ENCODE measurements at regions not wholly inside any gene's neighbourhood (a gene's known extent, or its start where the extent isn't known, plus 50 kb on each side); places are given as distances from the start of the nearest gene placed in this dataset.

DNA sequence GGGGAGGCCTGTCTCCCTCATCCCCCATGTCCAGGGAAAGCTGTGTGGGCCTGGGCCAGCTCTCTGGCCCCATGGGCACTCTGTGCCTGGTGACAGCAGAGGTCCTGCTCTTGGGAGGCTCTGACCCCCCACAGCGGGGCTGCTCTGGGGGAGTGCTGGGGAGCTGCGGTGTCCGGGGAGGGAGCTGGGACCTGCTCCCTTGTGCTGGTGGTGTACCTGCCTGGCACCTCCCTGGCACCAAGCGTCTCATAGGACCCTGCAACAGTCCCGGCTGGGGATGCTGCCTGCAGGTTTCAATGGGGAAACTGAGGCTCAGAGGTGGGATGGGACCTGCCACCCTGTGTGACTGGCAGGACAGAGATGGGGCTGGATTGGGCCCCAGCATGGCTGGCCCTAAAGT is 111.3 kb downstream of the KIF26A start:
- Histone ChIP-seq H3K9me3 (replicated peaks in 1 of 2; ENCODE audit: control insufficient read depth in 1 of 2, insufficient read depth in 1 of 2, low read length in 2 of 2) (peaks cover 12 to 20% of the 10 kb centered on the region in 2 donors), H3K4me2 (replicated peaks; ENCODE audit: extremely low read depth, low read length, poor library complexity, severe bottlenecking) (no peak overlapping the region), H3K27ac (ENCODE audit: low read depth in 1 of 2, low read length in 2 of 2) (no peak overlapping the region), H3K4me3 (replicated peaks in 1 of 3; ENCODE audit: low read depth in 2 of 3, low read length in 3 of 3) (no peak overlapping the region), H3K4me1 (ENCODE audit: control insufficient read depth in 1 of 2, insufficient read depth in 2 of 2, low read length in 2 of 2) (no peaks in the 10 kb centered on the region), H4K20me1 (ENCODE audit: insufficient read depth, low read length) (no peaks in the 10 kb centered on the region), H3K9ac (ENCODE audit: insufficient read depth, low read length, poor library complexity, severe bottlenecking) (no peak overlapping the region), H3K79me2 (ENCODE audit: insufficient read depth, low read length) (no peaks in the 10 kb centered on the region), H3K27me3 (ENCODE audit: control insufficient read depth in 2 of 2, insufficient read depth in 2 of 2, low read length in 2 of 2) (no peaks in the 10 kb centered on the region), H3K36me3 (replicated peaks in 1 of 2; ENCODE audit: control insufficient read depth in 1 of 2, insufficient read depth in 2 of 2, low read length in 2 of 2) (no peaks in the 10 kb centered on the region), H2AFZ (ENCODE audit: insufficient read depth, low read depth, low read length, poor library complexity, severe bottlenecking) (no peak overlapping the region)
- intact Hi-C loops (cut with micrococcal nuclease) = no loop called here
- Mint-ChIP-seq H3K9me3 (peaks cover 6 to 32% (median 16%) of the 10 kb centered on the region in 7 donors), H3K36me3 (no peaks in the 10 kb centered on the region), H3K27ac (no peak overlapping the region), H3K4me1 (no peaks in the 10 kb centered on the region), H3K4me3 (no peak overlapping the region), H3K27me3 (ENCODE audit: low read depth in 3 of 3) (no peaks in the 10 kb centered on the region)
- TF ChIP-seq, protein P1, sequence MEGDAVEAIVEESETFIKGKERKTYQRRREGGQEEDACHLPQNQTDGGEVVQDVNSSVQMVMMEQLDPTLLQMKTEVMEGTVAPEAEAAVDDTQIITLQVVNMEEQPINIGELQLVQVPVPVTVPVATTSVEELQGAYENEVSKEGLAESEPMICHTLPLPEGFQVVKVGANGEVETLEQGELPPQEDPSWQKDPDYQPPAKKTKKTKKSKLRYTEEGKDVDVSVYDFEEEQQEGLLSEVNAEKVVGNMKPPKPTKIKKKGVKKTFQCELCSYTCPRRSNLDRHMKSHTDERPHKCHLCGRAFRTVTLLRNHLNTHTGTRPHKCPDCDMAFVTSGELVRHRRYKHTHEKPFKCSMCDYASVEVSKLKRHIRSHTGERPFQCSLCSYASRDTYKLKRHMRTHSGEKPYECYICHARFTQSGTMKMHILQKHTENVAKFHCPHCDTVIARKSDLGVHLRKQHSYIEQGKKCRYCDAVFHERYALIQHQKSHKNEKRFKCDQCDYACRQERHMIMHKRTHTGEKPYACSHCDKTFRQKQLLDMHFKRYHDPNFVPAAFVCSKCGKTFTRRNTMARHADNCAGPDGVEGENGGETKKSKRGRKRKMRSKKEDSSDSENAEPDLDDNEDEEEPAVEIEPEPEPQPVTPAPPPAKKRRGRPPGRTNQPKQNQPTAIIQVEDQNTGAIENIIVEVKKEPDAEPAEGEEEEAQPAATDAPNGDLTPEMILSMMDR (IDR thresholded peaks at IDR 0.05) = no peak
- no peak for DNase-seq
- 96% methylated on average over 5 of the region's 5 CpGs for WGBS (ENCODE audit: insufficient coverage)

DNA sequence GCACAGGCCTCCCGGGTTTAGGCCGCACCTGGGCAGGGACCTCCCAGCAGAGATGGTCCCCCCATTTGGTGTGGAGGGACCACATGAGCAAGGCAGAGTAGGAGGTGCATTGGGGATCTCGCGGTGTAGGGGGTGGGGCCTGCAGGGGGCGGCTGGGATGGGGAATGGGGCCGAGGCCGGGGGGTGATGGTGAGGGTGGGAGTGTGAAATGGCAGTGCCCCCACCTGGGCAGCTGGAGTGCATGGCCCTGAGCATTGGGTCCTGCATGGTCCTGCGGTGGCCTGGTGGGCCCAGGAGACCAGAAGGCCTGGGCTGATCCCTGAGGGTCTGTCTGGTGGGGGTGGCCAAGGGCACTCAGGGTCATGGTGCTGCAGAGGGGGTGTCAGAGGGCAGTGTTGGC is 111.8 kb downstream of the KIF26A start:
- no peaks in the 10 kb centered on the region for H3K36me3 ChIP-seq (replicated peaks in 1 of 2; ENCODE audit: control insufficient read depth in 1 of 2, insufficient read depth in 2 of 2, low read length in 2 of 2)
- H3K4me1 ChIP-seq (ENCODE audit: control insufficient read depth in 1 of 2, insufficient read depth in 2 of 2, low read length in 2 of 2) = no peaks in the 10 kb centered on the region
- no peak for DNase-seq
- Mint-ChIP-seq H3K4me1 (no peaks in the 10 kb centered on the region), H3K36me3 (no peaks in the 10 kb centered on the region), H3K4me3 (no peak overlapping the region), H3K27ac (no peak overlapping the region), H3K9me3 (peaks cover 6 to 27% (median 13%) of the 10 kb centered on the region in 7 donors), H3K27me3 (ENCODE audit: low read depth in 3 of 3) (no peaks in the 10 kb centered on the region)
- H3K9me3 ChIP-seq (replicated peaks in 1 of 2; ENCODE audit: control insufficient read depth in 1 of 2, insufficient read depth in 1 of 2, low read length in 2 of 2) = peaks cover 7 to 15% of the 10 kb centered on the region in 2 donors
- no peak overlapping the region for H3K9ac ChIP-seq (ENCODE audit: insufficient read depth, low read length, poor library complexity, severe bottlenecking)
- intact Hi-C loops (cut with micrococcal nuclease) = no loop called here
- no peaks in the 10 kb centered on the region for H3K27me3 ChIP-seq (ENCODE audit: control insufficient read depth in 2 of 2, insufficient read depth in 2 of 2, low read length in 2 of 2)
- TF ChIP-seq, protein P1 (IDR thresholded peaks at IDR 0.05) = no peak
- H2AFZ ChIP-seq (ENCODE audit: insufficient read depth, low read depth, low read length, poor library complexity, severe bottlenecking) = no peak overlapping the region
- no peak overlapping the region for H3K4me2 ChIP-seq (replicated peaks; ENCODE audit: extremely low read depth, low read length, poor library complexity, severe bottlenecking)
- no peaks in the 10 kb centered on the region for H4K20me1 ChIP-seq (ENCODE audit: insufficient read depth, low read length)
- H3K79me2 ChIP-seq (ENCODE audit: insufficient read depth, low read length) = no peaks in the 10 kb centered on the region
- no peak overlapping the region for H3K27ac ChIP-seq (ENCODE audit: low read depth in 1 of 2, low read length in 2 of 2)
- H3K4me3 ChIP-seq (replicated peaks in 1 of 3; ENCODE audit: low read depth in 2 of 3, low read length in 3 of 3) = no peak overlapping the region
- 97% methylated on average over 4 of the region's 8 CpGs for WGBS (ENCODE audit: insufficient coverage)

Measured in CD14-positive monocyte (primary cell).